ENCODE measurements at regions not wholly inside any gene's neighbourhood (a gene's known extent, or its start where the extent isn't known, plus 50 kb on each side); places are given as distances from the start of the nearest gene placed in this dataset.
"Not testable (repeated sequence)": the region's sequence is repeated elsewhere in the genome, so short reads cannot be mapped to it uniquely, and the experiment has no call there.

- FAIRE-seq (no peak), DNase-seq (ENCODE audit: low spot score in 2 of 2) (no peak)
These were observed 52.0 kb downstream of the ZC3H11B start for GRCh38 chr1:219560856-219561255.

DNA sequence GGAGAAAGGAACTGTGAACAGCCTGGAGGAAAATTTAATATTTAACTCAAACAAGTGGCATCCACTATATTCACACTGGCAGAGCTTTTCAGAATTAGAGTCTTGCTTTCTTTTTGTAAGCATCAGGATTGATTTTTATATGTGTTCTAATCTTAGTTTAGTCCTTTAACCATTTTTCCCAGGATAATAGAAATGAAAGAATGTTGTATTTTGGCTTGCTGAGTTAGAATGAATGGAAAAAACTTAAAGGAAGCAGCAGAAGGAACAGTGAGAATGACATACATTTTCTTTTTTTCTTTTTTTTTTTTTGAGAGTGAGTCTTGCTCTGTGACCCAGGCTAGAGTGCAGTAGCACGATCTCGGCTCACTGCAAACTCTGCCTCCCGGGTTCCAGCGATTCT, 53.0 kb downstream of the ZC3H11B start:
- no peak for FAIRE-seq
- no peak for DNase-seq (ENCODE audit: low spot score in 2 of 2)

GRCh38 chr1:219555806-219556205, 57.1 kb downstream of the ZC3H11B start:
- FAIRE-seq (peak; percentile 56), DNase-seq (ENCODE audit: low spot score in 2 of 2) (peak in 1 of 2 donors; percentile 37)

- FAIRE-seq (no peak), DNase-seq (ENCODE audit: low spot score in 2 of 2) (peak in 1 of 2 donors; percentile 9)
These were observed 57.7 kb downstream of the ZC3H11B start for GRCh38 chr1:219555031-219555692.

- FAIRE-seq, result no peak
These were observed 58.9 kb downstream of the ZC3H11B start for GRCh38 chr1:219553934-219554502.

GRCh38 chr1:219550201-219550600, 62.7 kb downstream of the ZC3H11B start:
- DNase-seq (ENCODE audit: low spot score in 2 of 2) (no peak), FAIRE-seq (no peak)

More at GRCh38 chr1:219553934-219554502, 58.9 kb downstream of the ZC3H11B start:
- no peak for DNase-seq (ENCODE audit: low spot score in 2 of 2)

DNA sequence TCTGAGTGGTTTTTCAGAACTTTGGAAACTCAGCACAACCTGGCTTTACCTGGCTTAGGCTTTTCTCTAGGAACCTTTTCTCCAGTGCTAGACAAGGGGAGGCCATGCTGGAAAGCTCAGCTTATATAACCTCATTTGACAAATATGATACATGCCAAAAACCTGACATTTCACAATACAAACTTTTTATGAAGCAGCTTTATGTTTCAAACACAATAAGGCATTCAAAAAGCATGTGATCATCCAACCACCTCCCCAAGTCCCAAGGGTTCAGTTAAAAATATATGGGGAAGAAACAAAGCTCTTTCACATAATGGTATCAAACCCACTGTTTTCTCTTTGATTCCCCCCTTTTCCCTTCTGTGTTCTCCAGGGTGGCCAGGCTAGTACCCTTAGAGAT, 63.7 kb downstream of the ZC3H11B start:
- no peak for DNase-seq (ENCODE audit: low spot score in 2 of 2)
- no peak for FAIRE-seq

- no peak for FAIRE-seq
- DNase-seq (ENCODE audit: low spot score in 2 of 2), result no peak
These were observed 64.5 kb downstream of the ZC3H11B start for GRCh38 chr1:219548386-219548785.

GRCh38 chr1:219545756-219546155, 67.1 kb downstream of the ZC3H11B start:
- FAIRE-seq; DNase-seq (ENCODE audit: low spot score in 2 of 2): not testable (repeated sequence)

- no peak for FAIRE-seq
- DNase-seq (ENCODE audit: low spot score in 2 of 2), result no peak
These were observed 68.6 kb downstream of the ZC3H11B start for GRCh38 chr1:219544163-219544846.

GRCh38 chr1:219542828-219543518, 69.9 kb downstream of the ZC3H11B start:
- DNase-seq (ENCODE audit: low spot score in 2 of 2), result no peak
- no peak for FAIRE-seq

GRCh38 chr1:219541946-219542345, 71.0 kb downstream of the ZC3H11B start:
- no peak for FAIRE-seq
- DNase-seq (ENCODE audit: low spot score in 2 of 2), result no peak

DNA sequence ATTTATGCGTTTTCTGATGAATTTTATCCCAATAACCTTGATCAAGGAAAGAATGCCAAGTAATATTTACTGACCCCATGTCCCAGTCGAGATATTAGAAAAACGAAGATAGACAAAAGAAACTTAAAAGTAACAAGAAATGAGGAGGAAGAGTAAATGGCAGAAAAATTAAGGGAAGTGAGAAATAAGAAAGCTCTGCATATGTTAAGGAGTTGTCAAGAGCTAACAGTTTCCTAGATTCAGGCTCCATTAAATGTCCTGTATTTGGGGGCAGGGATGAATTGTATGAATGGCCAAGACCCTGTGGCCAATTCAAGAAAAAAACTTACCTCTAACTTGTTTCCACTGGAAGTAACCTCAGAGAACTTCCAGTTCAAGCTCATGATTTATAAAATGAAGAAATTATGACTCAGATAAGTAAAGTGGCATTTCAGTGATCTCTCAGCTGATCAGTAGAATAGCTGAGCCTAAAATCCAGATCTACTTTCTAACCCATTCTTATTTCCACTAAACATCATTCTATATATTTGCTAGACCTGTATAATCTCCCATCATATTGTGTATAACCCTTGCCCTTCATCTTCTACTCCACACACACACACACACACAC, 73.2 kb downstream of the ZC3H11B start:
- DNase-seq (ENCODE audit: low spot score in 2 of 2) (no peak), FAIRE-seq (no peak)

DNA sequence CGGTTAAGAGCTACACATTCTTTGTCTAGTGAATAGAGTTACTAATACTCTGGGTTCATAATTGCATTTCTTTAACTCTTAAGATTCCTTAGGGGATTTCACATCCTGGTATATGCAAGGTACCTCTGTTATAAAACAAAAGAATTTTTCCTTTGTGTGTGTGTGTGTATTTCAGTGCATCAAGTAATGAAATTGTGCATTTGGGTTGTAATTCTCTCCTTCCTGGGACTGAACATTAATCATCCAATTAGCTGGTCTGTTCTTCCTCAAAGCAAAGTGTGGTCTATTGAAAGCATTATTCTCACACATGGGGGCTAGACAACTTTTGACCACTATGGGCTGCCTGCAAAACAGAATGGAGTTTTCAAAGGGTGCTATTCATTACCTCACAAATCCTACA, 74.0 kb downstream of the ZC3H11B start:
- DNase-seq (ENCODE audit: low spot score in 2 of 2), result no peak
- no peak for FAIRE-seq

GRCh38 chr1:219537223-219537631, 75.7 kb downstream of the ZC3H11B start:
- DNase-seq (ENCODE audit: low spot score in 2 of 2), result no peak
- FAIRE-seq, result no peak

GRCh38 chr1:219536038-219536437, 76.9 kb downstream of the ZC3H11B start:
- DNase-seq (ENCODE audit: low spot score in 2 of 2) (no peak), FAIRE-seq (no peak)

DNA sequence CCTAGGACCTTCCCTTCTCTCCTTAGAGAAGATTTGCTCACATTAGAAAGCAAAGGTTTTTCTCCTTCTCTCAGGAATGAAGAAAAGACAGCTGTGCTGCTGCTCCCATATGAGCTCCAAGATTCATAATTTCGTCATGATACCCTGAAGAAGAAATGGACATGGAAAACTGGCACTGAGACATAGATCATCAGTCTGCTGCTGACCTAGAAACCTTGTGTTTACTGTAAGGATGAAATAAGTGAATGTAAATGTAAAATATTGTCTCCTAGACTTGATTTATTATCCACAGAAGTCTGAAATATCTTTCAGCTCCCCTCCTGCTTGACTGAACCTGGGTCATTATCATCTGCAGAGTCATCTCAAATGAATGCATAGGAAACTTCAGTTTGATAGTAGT, 77.9 kb downstream of the ZC3H11B start:
- DNase-seq (ENCODE audit: low spot score in 2 of 2) (no peak), FAIRE-seq (no peak)

- DNase-seq (ENCODE audit: low spot score in 2 of 2) (no peak), FAIRE-seq (no peak)
These were observed 79.6 kb downstream of the ZC3H11B start for GRCh38 chr1:219533280-219533679.

GRCh38 chr1:219529116-219529515, 83.8 kb downstream of the ZC3H11B start:
- FAIRE-seq (no peak), DNase-seq (ENCODE audit: low spot score in 2 of 2) (no peak)

DNA sequence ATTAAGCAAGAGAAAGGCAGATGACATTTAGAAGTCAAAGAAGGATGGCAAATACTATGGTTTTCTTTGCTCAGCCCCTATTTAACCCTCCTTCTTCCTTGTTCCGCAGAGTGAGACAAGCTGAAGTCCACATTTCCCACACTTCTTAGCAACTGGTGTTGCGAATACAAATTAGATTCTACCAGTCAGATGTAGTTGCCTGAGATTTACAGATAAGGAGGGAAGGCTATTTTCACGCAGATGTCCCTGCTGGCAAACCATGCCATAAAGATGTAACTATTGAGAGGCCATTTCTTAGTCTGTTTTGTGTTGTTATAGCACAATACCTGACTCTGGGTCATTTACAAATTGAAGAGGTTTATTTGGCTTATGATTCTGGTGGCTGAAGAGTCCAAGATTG, 84.3 kb downstream of the ZC3H11B start:
- FAIRE-seq (no peak), DNase-seq (ENCODE audit: low spot score in 2 of 2) (no peak)

DNA sequence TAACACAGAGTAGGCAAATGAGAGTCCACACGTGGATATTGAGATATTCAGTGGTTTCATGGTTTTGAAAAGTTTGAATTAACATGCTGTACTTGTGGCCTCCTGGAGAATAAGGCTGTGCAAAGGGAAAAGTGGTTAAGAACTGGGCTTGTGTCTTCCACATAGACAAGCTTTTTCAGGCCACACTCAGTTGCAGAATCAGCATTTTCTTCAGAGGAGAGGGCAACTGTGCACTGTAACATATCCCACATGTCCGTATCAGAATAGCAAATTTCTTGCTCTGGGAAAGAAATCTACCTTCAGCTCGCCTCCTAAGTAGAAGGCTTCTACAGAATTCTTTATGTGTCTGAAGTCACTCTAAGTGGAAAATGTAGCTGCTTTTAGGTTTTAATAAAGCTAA, 84.9 kb downstream of the ZC3H11B start:
- DNase-seq (ENCODE audit: low spot score in 2 of 2) (no peak), FAIRE-seq (no peak)

Data from frontal cortex (tissue), 3 donors.